ENCODE measurements at regions not wholly inside any gene's neighbourhood (a gene's known extent, or its start where the extent isn't known, plus 50 kb on each side); places are given as distances from the start of the nearest gene placed in this dataset.

- CTCF ChIA-PET: no interaction called here
- DNase-seq (ENCODE audit: extremely low spot score): no peak
- POLR2A ChIA-PET: interaction anchor here (2.4 kb wide), 1 partner anchor 66 kb away, joined by 5 read pairs; the partner anchor contains the start of gene INTS6
- TF ChIP-seq CTCF (IDR thresholded peaks at IDR 0.05; ENCODE audit: control extremely low read depth, extremely low read depth, low read depth, missing control alignments): no peak
Observed at GRCh38 chr13:51518827-51519226, 65.4 kb upstream of the WDFY2 start.

- ChIA-PET POLR2A (interaction anchor here (2.4 kb wide), 1 partner anchor 67 kb away, joined by 5 read pairs; the partner anchor contains the start of gene INTS6), CTCF (interaction anchor here (1.2 to 1.7 kb wide), 3 partner anchors 13 to 277 kb away, joined by 3 to 6 read pairs (median 5); no protein-coding TSS in a partner anchor)
- DNase-seq (ENCODE audit: extremely low spot score): no peak
- no peak for TF ChIP-seq CTCF (IDR thresholded peaks at IDR 0.05; ENCODE audit: control extremely low read depth, extremely low read depth, low read depth, missing control alignments)
Observed at GRCh38 chr13:51519771-51520216, 64.5 kb upstream of the WDFY2 start.

- ChIA-PET POLR2A (interaction anchor here (2.4 kb wide), 1 partner anchor 68 kb away, joined by 5 read pairs; the partner anchor contains the start of gene INTS6), CTCF (interaction anchor here (1.0 to 1.7 kb wide), 4 partner anchors 14 to 277 kb away, joined by 3 to 6 read pairs (median 4); no protein-coding TSS in a partner anchor)
- TF ChIP-seq CTCF (IDR thresholded peaks at IDR 0.05; ENCODE audit: control extremely low read depth, extremely low read depth, low read depth, missing control alignments): no peak
- DNase-seq (ENCODE audit: extremely low spot score): no peak
Observed at GRCh38 chr13:51520524-51520923, 63.7 kb upstream of the WDFY2 start.

- no peak for DNase-seq (ENCODE audit: extremely low spot score)
- no peak for TF ChIP-seq CTCF (IDR thresholded peaks at IDR 0.05; ENCODE audit: control extremely low read depth, extremely low read depth, low read depth, missing control alignments)
- ChIA-PET POLR2A (no interaction called here), CTCF (no interaction called here)
Observed at GRCh38 chr13:51523082-51523518, 61.2 kb upstream of the WDFY2 start.

GRCh38 chr13:51524312-51524711 lies 60.0 kb upstream of the WDFY2 start:
- no peak for TF ChIP-seq CTCF (IDR thresholded peaks at IDR 0.05; ENCODE audit: control extremely low read depth, extremely low read depth, low read depth, missing control alignments)
- POLR2A ChIA-PET: no interaction called here
- CTCF ChIA-PET: no interaction called here
- DNase-seq (ENCODE audit: extremely low spot score): no peak

GRCh38 chr13:51524829-51525566 lies 59.3 kb upstream of the WDFY2 start:
- CTCF ChIA-PET: interaction anchor here (1.3 kb wide), 1 partner anchor 23 kb away, joined by 3 read pairs; no protein-coding TSS in a partner anchor
- POLR2A ChIA-PET: no interaction called here
- TF ChIP-seq CTCF (IDR thresholded peaks at IDR 0.05; ENCODE audit: control extremely low read depth, extremely low read depth, low read depth, missing control alignments): no peak
- DNase-seq (ENCODE audit: extremely low spot score): no peak
